GM10266 (cell line): ENCODE measurements at regions not wholly inside any gene's neighbourhood (a gene's known extent, or its start where the extent isn't known, plus 50 kb on each side); places are given as distances from the start of the nearest gene placed in this dataset.

ENCODE experiments used
- DNase-seq: peaks from one replicate; pipeline ENCODE4 v3.0.0; 2012; ENCODE audit errors: extremely low spot score
- CTCF ChIP-seq: IDR thresholded peaks from 2 replicates; pipeline ENCODE4 v1.5.1; 2012; ENCODE audit warnings: mild to moderate bottlenecking, low read depth; ENCODE audit not compliant: control insufficient read depth, insufficient read depth; ENCODE audit errors: missing control alignments

- no peak for DNase-seq
- TF ChIP-seq CTCF = no peak
These were observed 77.1 kb upstream of the PRKCQ start for GRCh38 chr10:6657196-6657595.

- TF ChIP-seq CTCF = no peak
- no peak for DNase-seq
These were observed 74.5 kb upstream of the PRKCQ start for GRCh38 chr10:6654571-6654970.

- TF ChIP-seq CTCF = no peak
- no peak for DNase-seq
These were observed 70.5 kb upstream of the PRKCQ start for GRCh38 chr10:6650586-6650985.

GRCh38 chr10:6649903-6650302 is 69.8 kb upstream of the PRKCQ start:
- no peak for DNase-seq
- TF ChIP-seq CTCF = no peak

- no peak for TF ChIP-seq CTCF
- DNase-seq = no peak
These were observed 69.0 kb upstream of the PRKCQ start for GRCh38 chr10:6648894-6649720.

- DNase-seq = peak; percentile 60
- peak; percentile 40 for TF ChIP-seq CTCF
These were observed 67.9 kb upstream of the PRKCQ start for GRCh38 chr10:6647811-6648526.

- TF ChIP-seq CTCF = no peak
- DNase-seq = no peak
These were observed 63.9 kb upstream of the PRKCQ start for GRCh38 chr10:6643962-6644361.
